MCF 10A (cell line): ENCODE measurements at regions not wholly inside any gene's neighbourhood (a gene's known extent, or its start where the extent isn't known, plus 50 kb on each side); places are given as distances from the start of the nearest gene placed in this dataset.

ENCODE experiments used
- BruUV-seq: library from RNA; stranded (reverse); fragments of 400-500 nt; replicated peaks from 2 replicates; lab custom pipeline; 2021; lab: Mats Ljungman, UMichigan
- CTCF ChIA-PET: fragments of 300-600 bp; sonication (Branson Sonifier 250); formaldehyde crosslinking; extraction: SDS; loops from one replicate; lab custom pipeline; 2021; ENCODE audit warnings: antibody characterized with exemption, inconsistent platforms; lab: Yijun Ruan, JAX
- POLR2A ChIA-PET: fragments of 300-600, 350-650 bp; sonication (Branson Sonifier 250); formaldehyde crosslinking; extraction: SDS; loops from one replicate; lab custom pipeline; 2020; ENCODE audit warnings: antibody characterized with exemption, inconsistent platforms; lab: Yijun Ruan, JAX
- DNase-seq: peaks from one replicate; pipeline ENCODE4 v3.0.0-alpha.2; 2018; ENCODE audit not compliant: unreplicated experiment
- H3K27ac Mint-ChIP-seq: one replicate; pipeline ENCODE4 v1.8.0; 2022; ENCODE audit warnings: mild to moderate bottlenecking, low read depth, mixed read lengths; ENCODE audit not compliant: unreplicated experiment
- H3K27me3 Mint-ChIP-seq: one replicate; pipeline ENCODE4 v1.8.0; 2022; ENCODE audit warnings: mixed read lengths; ENCODE audit not compliant: insufficient read depth, unreplicated experiment
- H3K36me3 Mint-ChIP-seq: one replicate; pipeline ENCODE4 v1.8.0; 2022; ENCODE audit warnings: mild to moderate bottlenecking, moderate library complexity, mixed read lengths; ENCODE audit not compliant: insufficient read depth, unreplicated experiment
- H3K4me1 Mint-ChIP-seq: one replicate; pipeline ENCODE4 v1.8.0; 2022; ENCODE audit warnings: mixed read lengths; ENCODE audit not compliant: insufficient read depth, unreplicated experiment
- H3K4me3 Mint-ChIP-seq: one replicate; pipeline ENCODE4 v1.8.0; 2022; ENCODE audit warnings: mild to moderate bottlenecking, moderate library complexity, mixed read lengths; ENCODE audit not compliant: unreplicated experiment
- H3K9me3 Mint-ChIP-seq: one replicate; pipeline ENCODE4 v1.8.0; 2022; ENCODE audit warnings: mixed read lengths; ENCODE audit not compliant: unreplicated experiment
- CTCF ChIP-seq: fragments of 200-600 bp; IDR thresholded peaks from one replicate; pipeline ENCODE4 v1.8.0; 2022; ENCODE audit warnings: antibody characterized with exemption, mild to moderate bottlenecking; ENCODE audit not compliant: unreplicated experiment
- intact Hi-C: fragments of 100-400 bp; cut with micrococcal nuclease; formaldehyde crosslinking; loops from 2 replicates; pipeline ENCODE4 v1.14.1; 2022

GRCh38 chr9:2297771-2298170 is 282.6 kb downstream of the SMARCA2 start:
- CTCF ChIA-PET, result no interaction called here
- POLR2A ChIA-PET, result no interaction called here
- Mint-ChIP-seq H3K27ac (no peak overlapping the region), H3K4me3 (no peak overlapping the region), H3K36me3 (no peaks in the 10 kb centered on the region), H3K4me1 (peaks cover 6% of the 10 kb centered on the region), H3K9me3 (no peaks in the 10 kb centered on the region), H3K27me3 (no peaks in the 10 kb centered on the region)
- no TSS peak for BruUV-seq
- TF ChIP-seq CTCF, result no peak
- intact Hi-C loops, result no loop called here
- DNase-seq, result no peak

GRCh38 chr9:2298217-2298616 is 283.1 kb downstream of the SMARCA2 start:
- no peaks in the 10 kb centered on the region for H3K27me3 Mint-ChIP-seq
- BruUV-seq, result no TSS peak

DNA sequence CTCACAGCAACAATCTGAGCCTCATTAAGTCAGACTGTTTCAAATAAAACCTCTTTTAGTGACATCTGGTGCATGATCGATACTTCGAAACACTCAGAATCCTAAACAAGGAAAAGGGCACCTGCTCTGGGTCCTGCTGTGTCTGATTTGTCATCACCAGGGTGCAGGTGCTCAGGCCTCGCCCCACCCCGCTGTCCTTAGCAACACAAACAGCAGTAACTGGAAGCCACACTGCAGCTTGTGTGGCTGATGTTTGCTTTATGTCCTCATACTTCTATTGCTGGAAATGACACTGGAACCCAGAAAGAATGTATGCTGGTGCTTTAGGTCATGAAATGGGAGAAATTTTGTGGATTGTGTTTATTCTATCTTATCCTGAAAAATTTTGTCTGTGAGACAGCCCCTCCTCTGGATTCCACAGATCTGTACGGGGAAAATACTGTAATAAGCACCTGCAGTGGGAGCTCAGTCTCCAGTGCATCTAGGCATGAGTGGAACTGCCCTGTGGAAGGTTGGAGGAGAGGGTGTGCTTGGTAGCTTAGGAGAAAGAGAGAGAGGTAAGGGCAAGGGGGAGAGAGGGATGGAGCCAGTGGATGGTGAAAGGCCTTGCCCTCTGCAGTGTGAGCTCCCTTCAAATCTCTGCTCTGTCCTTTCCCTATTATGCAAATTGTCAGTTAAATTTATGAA is 284.2 kb downstream of the SMARCA2 start:
- no peak for TF ChIP-seq CTCF
- Mint-ChIP-seq H3K4me3 (no peak overlapping the region), H3K27ac (no peak overlapping the region), H3K36me3 (no peaks in the 10 kb centered on the region), H3K9me3 (no peaks in the 10 kb centered on the region), H3K27me3 (no peaks in the 10 kb centered on the region), H3K4me1 (peaks cover 6% of the 10 kb centered on the region)
- BruUV-seq, result no TSS peak
- no peak for DNase-seq
- CTCF ChIA-PET, result interaction anchor here (0.5 to 1.3 kb wide), 2 partner anchors 30 to 212 kb away, joined by 4 read pairs; no protein-coding TSS in a partner anchor
- intact Hi-C loops, result no loop called here
- POLR2A ChIA-PET, result interaction anchor here (0.9 to 1.6 kb wide), 2 partner anchors 14 to 66 kb away, joined by 3 to 4 read pairs; no protein-coding TSS in a partner anchor

More at GRCh38 chr9:2298217-2298616, 283.1 kb downstream of the SMARCA2 start:
- ChIA-PET POLR2A (interaction anchor here (1.6 kb wide), 1 partner anchor 13 kb away, joined by 4 read pairs; no protein-coding TSS in a partner anchor), CTCF (no interaction called here)
- H3K4me1 Mint-ChIP-seq, result peaks cover 6% of the 10 kb centered on the region
- H3K4me3 Mint-ChIP-seq, result no peak overlapping the region
- H3K9me3 Mint-ChIP-seq, result no peaks in the 10 kb centered on the region
- no peak overlapping the region for H3K27ac Mint-ChIP-seq
- TF ChIP-seq CTCF, result no peak
- H3K36me3 Mint-ChIP-seq, result no peaks in the 10 kb centered on the region
- intact Hi-C loops, result no loop called here
- DNase-seq, result no peak

DNA sequence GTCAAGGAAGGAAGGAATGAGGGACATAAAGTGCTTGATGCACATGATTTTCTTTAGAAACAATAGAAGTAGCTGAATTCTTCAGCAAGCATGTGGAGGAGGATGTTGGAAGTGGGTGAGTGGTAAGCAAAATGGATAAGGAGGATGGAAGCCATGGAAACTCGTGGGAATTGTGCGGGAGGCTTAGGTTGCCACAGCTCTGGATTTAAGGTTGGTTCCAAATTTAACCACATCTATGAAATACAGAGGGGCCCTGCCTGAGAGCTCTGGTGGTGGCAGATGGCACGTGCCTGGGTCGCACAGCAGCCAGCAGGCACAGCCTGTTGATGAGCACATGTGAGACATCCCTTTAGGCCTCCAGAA is 284.7 kb downstream of the SMARCA2 start:
- TF ChIP-seq CTCF, result no peak
- ChIA-PET POLR2A (interaction anchor here (1.6 kb wide), 1 partner anchor 14 kb away, joined by 4 read pairs; no protein-coding TSS in a partner anchor), CTCF (interaction anchor here (1.3 kb wide), 1 partner anchor 31 kb away, joined by 4 read pairs; no protein-coding TSS in a partner anchor)
- no peak overlapping the region for H3K27ac Mint-ChIP-seq
- H3K27me3 Mint-ChIP-seq, result no peaks in the 10 kb centered on the region
- BruUV-seq, result no TSS peak
- H3K4me1 Mint-ChIP-seq, result peaks cover 6% of the 10 kb centered on the region
- H3K4me3 Mint-ChIP-seq, result no peak overlapping the region
- H3K9me3 Mint-ChIP-seq, result no peaks in the 10 kb centered on the region
- no peak for DNase-seq
- no peaks in the 10 kb centered on the region for H3K36me3 Mint-ChIP-seq
- intact Hi-C loops, result no loop called here
